GM12891 (cell line): ENCODE measurements at regions not wholly inside any gene's neighbourhood (a gene's known extent, or its start where the extent isn't known, plus 50 kb on each side); places are given as distances from the start of the nearest gene placed in this dataset.
"Not testable (repeated sequence)": the region's sequence is repeated elsewhere in the genome, so short reads cannot be mapped to it uniquely, and the experiment has no call there.

Experiments
- DNase-seq: peaks from one replicate; pipeline ENCODE4 v3.0.0; 2011; ENCODE audit warnings: low spot score; ENCODE audit not compliant: insufficient read length
- FAIRE-seq: peaks from 2 replicates; lab custom pipeline; 2011; peaks lifted over from hg19 to GRCh38; lab: Jason Lieb, UNC
- PAX5 ChIP-seq: IDR thresholded peaks from 2 replicates; pipeline ENCODE4 v1.6.1; 2011; ENCODE audit warnings: low read length, moderate library complexity, mild to moderate bottlenecking; ENCODE audit not compliant: insufficient read depth, severe bottlenecking
- POLR2A ChIP-seq: IDR thresholded peaks from 2 replicates; pipeline ENCODE4 v1.6.1; 2011; ENCODE audit warnings: low read depth, low read length, control low read depth
- POLR2AphosphoS5 ChIP-seq: IDR thresholded peaks from 2 replicates; pipeline ENCODE4 v1.6.1; 2011; ENCODE audit warnings: low read depth, low read length, control low read depth
- POU2F2 ChIP-seq: IDR thresholded peaks from 2 replicates; pipeline ENCODE4 v1.6.1; 2011; ENCODE audit warnings: low read depth, mild to moderate bottlenecking, control low read depth, low read length, moderate library complexity
- SPI1 ChIP-seq: IDR thresholded peaks from 2 replicates; pipeline ENCODE4 v1.6.1; 2011; ENCODE audit warnings: low read depth, low read length, control low read depth
- TAF1 ChIP-seq: IDR thresholded peaks from 2 replicates; pipeline ENCODE4 v1.6.1; 2011; ENCODE audit warnings: low read depth, low read length, control low read depth

- DNase-seq = no peak
- no peak for TF ChIP-seq PAX5
- no peak for TF ChIP-seq POLR2AphosphoS5
- no peak for TF ChIP-seq POLR2A
- no peak for TF ChIP-seq TAF1
- TF ChIP-seq SPI1 = no peak
- no peak for TF ChIP-seq POU2F2
- no peak for FAIRE-seq
Observed at GRCh38 chr6:6738108-6738507, 149.6 kb downstream of the LY86 start.

GRCh38 chr6:6738922-6739716, 150.6 kb downstream of the LY86 start:
- no peak for DNase-seq
- no peak for FAIRE-seq
- TF ChIP-seq PAX5 (no peak), POLR2A (no peak), TAF1 (no peak), POLR2AphosphoS5 (no peak), POU2F2 (no peak), SPI1 (no peak)

GRCh38 chr6:6740595-6740994, 152.1 kb downstream of the LY86 start:
- TF ChIP-seq POLR2A = no peak
- no peak for TF ChIP-seq POU2F2
- TF ChIP-seq TAF1 = no peak
- TF ChIP-seq PAX5 = no peak
- no peak for TF ChIP-seq POLR2AphosphoS5
- TF ChIP-seq SPI1 = no peak
- DNase-seq (no peak), FAIRE-seq (no peak)

- TF ChIP-seq POU2F2 (no peak), POLR2A (no peak), TAF1 (no peak), POLR2AphosphoS5 (no peak), PAX5 (no peak), SPI1 (no peak)
- no peak for FAIRE-seq
- DNase-seq = no peak
Observed at GRCh38 chr6:6741264-6741663, 152.7 kb downstream of the LY86 start.

- DNase-seq = no peak
- no peak for TF ChIP-seq SPI1
- TF ChIP-seq POLR2AphosphoS5 = no peak
- TF ChIP-seq POLR2A = no peak
- no peak for TF ChIP-seq PAX5
- no peak for TF ChIP-seq POU2F2
- no peak for TF ChIP-seq TAF1
- no peak for FAIRE-seq
Observed at GRCh38 chr6:6742535-6742934, 154.0 kb downstream of the LY86 start.

GRCh38 chr6:6744551-6744950, 156.0 kb downstream of the LY86 start:
- DNase-seq = no peak
- TF ChIP-seq POLR2A (no peak), SPI1 (no peak), TAF1 (no peak), POU2F2 (no peak), POLR2AphosphoS5 (no peak), PAX5 (no peak)
- no peak for FAIRE-seq

GRCh38 chr6:6745637-6746332, 157.3 kb downstream of the LY86 start:
- not testable (repeated sequence) for FAIRE-seq, DNase-seq

- no peak for FAIRE-seq
- TF ChIP-seq POLR2AphosphoS5 (no peak), POLR2A (no peak), TAF1 (no peak), POU2F2 (no peak), PAX5 (no peak), SPI1 (no peak)
- DNase-seq = no peak
Observed at GRCh38 chr6:6746333-6746969, 157.9 kb downstream of the LY86 start.

GRCh38 chr6:6746970-6747338, 158.4 kb downstream of the LY86 start:
- peak; percentile 52 for FAIRE-seq
- DNase-seq = no peak
- TF ChIP-seq POLR2AphosphoS5 (no peak), TAF1 (no peak), PAX5 (no peak), POU2F2 (no peak), SPI1 (no peak), POLR2A (no peak)

- no peak for FAIRE-seq
- no peak for DNase-seq
- no peak for TF ChIP-seq TAF1
- TF ChIP-seq SPI1 = no peak
- TF ChIP-seq PAX5 = no peak
- no peak for TF ChIP-seq POU2F2
- no peak for TF ChIP-seq POLR2A
- TF ChIP-seq POLR2AphosphoS5 = no peak
Observed at GRCh38 chr6:6747371-6747770, 158.9 kb downstream of the LY86 start.
